ENCODE measurements at regions not wholly inside any gene's neighbourhood (a gene's known extent, or its start where the extent isn't known, plus 50 kb on each side); places are given as distances from the start of the nearest gene placed in this dataset.

- in situ Hi-C loops (cut with MboI; ENCODE audit: low pct_unique_long_range_greater_than_20kb, low sequenced_read_pairs, unreplicated experiment) = no loop called here
- TF ChIP-seq CTCF (IDR thresholded peaks at IDR 0.05; ENCODE audit: extremely low read depth, insufficient read depth, missing control alignments) = no peak
- no peak for DNase-seq (ENCODE audit: low spot score)
Observed at GRCh38 chr16:80389338-80389737, 151.5 kb upstream of the DYNLRB2 start.

GRCh38 chr16:80387318-80387921, 153.4 kb upstream of the DYNLRB2 start:
- DNase-seq (ENCODE audit: low spot score) = no peak
- no peak for TF ChIP-seq CTCF (IDR thresholded peaks at IDR 0.05; ENCODE audit: extremely low read depth, insufficient read depth, missing control alignments)
- in situ Hi-C loops (cut with MboI; ENCODE audit: low pct_unique_long_range_greater_than_20kb, low sequenced_read_pairs, unreplicated experiment) = no loop called here

- TF ChIP-seq CTCF (IDR thresholded peaks at IDR 0.05; ENCODE audit: extremely low read depth, insufficient read depth, missing control alignments) = no peak
- in situ Hi-C loops (cut with MboI; ENCODE audit: low pct_unique_long_range_greater_than_20kb, low sequenced_read_pairs, unreplicated experiment) = no loop called here
- DNase-seq (ENCODE audit: low spot score) = no peak
Observed at GRCh38 chr16:80384862-80385261, 155.9 kb upstream of the DYNLRB2 start.

GRCh38 chr16:80380514-80380913, 160.3 kb upstream of the DYNLRB2 start:
- in situ Hi-C loops (cut with MboI; ENCODE audit: low pct_unique_long_range_greater_than_20kb, low sequenced_read_pairs, unreplicated experiment) = no loop called here
- no peak for TF ChIP-seq CTCF (IDR thresholded peaks at IDR 0.05; ENCODE audit: extremely low read depth, insufficient read depth, missing control alignments)
- no peak for DNase-seq (ENCODE audit: low spot score)

- TF ChIP-seq CTCF (IDR thresholded peaks at IDR 0.05; ENCODE audit: extremely low read depth, insufficient read depth, missing control alignments) = no peak
- in situ Hi-C loops (cut with MboI; ENCODE audit: low pct_unique_long_range_greater_than_20kb, low sequenced_read_pairs, unreplicated experiment) = no loop called here
- DNase-seq (ENCODE audit: low spot score) = no peak
Observed at GRCh38 chr16:80377096-80377956, 163.5 kb upstream of the DYNLRB2 start.

GRCh38 chr16:80375973-80376372, 164.8 kb upstream of the DYNLRB2 start:
- no peak for TF ChIP-seq CTCF (IDR thresholded peaks at IDR 0.05; ENCODE audit: extremely low read depth, insufficient read depth, missing control alignments)
- DNase-seq (ENCODE audit: low spot score) = no peak
- in situ Hi-C loops (cut with MboI; ENCODE audit: low pct_unique_long_range_greater_than_20kb, low sequenced_read_pairs, unreplicated experiment) = no loop called here

Measured in GM13977 (cell line).